ENCODE measurements at regions not wholly inside any gene's neighbourhood (a gene's known extent, or its start where the extent isn't known, plus 50 kb on each side); places are given as distances from the start of the nearest gene placed in this dataset.
"Not testable (repeated sequence)": the region's sequence is repeated elsewhere in the genome, so short reads cannot be mapped to it uniquely, and the experiment has no call there.

DNA sequence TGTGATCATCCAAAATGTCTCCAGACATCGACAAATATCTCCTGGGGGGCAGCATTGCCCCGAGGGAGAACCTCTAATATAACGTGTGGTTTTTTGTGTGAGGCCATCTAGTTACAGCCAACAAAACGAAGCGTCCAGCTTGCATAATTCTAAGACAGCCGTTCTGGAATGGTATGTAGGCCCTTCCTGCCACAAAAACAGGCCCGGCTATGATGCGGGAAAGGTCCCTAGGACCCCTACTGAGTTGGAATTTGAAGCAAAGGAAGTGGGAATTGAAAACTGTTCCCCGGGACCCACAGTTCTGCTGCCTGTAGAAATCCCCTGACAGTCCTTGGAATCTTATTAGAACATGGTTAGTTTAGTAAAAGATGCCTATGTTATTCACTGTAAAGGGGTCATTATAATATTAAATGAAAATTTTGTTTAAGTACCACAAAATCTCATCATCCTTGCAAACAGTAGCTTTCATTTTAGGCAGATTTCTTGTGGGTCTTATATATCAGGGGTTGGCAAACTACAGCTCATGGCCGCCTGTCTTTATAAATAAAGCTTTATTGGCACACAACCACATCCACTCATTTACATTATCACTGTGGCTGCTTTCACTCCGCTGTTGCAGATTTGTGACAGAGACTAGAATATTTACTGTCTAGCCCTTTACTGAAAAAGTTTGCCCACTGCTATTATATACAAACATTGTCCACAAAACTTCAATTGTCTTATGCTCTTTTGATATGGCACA, 70.7 kb downstream of the MSX2 start:
- Histone ChIP-seq H3K27ac (ENCODE audit: low read length) (no peak overlapping the region), H3K4me1 (ENCODE audit: control insufficient read depth, insufficient read depth, low read length) (peaks cover 4% of the 10 kb centered on the region), H3K4me3 (ENCODE audit: low read length) (no peak overlapping the region), H3K9me3 (replicated peaks; ENCODE audit: control insufficient read depth, low read depth, low read length) (no peaks in the 10 kb centered on the region), H3K36me3 (ENCODE audit: control insufficient read depth, insufficient read depth, low read length) (no peaks in the 10 kb centered on the region), H3K27me3 (ENCODE audit: control insufficient read depth, insufficient read depth, low read length) (peaks cover 31% of the 10 kb centered on the region)
- no peak for DNase-seq
- WGBS (ENCODE audit: insufficient coverage): 31% methylated on average over 2 of the region's 11 CpGs

DNA sequence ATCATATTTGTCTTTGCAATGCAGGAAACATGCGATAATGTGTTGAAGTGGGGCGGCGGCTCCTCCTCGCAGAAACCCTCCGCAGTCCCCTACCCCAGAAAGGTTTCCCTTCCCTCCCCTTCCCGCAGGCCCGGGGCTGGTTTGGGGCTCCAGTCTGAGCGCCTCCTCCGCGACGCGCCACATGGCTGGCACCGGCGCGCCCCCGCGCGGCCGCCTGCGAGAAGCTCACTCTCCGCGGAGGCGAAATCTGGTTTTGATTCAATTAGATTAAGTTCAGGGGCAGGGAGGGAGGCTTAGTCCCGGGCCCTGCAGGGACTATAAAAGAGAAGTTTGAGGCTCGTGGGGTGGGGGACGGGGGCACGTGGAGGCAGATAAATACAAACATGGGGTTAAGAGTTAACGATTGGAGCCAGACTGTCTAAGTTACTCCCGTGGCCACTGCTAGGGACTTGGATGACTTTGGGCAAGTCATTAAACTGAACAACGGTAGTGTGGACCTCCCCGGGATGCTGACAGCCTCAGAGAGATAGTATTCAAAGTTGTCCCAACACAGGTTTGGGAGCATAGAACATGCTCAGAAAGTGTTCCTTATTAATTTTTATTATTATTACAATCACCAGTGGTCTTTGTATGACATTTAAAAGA, 69.4 kb downstream of the MSX2 start:
- peak; percentile 64 for DNase-seq
- WGBS (ENCODE audit: insufficient coverage): 0% methylated on average over 22 of the region's 31 CpGs

DNA sequence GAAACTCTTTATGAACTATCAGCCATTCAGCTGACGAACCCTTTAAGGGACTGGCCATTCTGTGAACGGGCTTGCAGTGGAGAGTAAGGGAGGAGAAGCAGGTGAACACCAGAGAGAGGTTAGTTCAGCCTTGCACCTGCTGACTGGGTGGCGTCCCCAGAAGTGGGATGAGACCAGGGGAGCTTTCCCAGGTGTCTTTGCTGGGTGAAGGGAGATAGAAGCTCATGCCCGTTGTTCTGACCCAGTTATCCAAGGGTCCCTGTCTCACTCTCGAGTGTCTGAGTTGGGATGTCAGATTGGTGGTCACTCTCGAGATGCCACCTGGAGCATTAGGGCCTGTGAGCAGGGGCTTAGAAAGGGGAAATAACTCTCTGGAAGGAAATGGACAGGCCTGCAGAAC, 68.7 kb downstream of the MSX2 start:
- H3K27me3 ChIP-seq (ENCODE audit: control insufficient read depth, insufficient read depth, low read length): peaks cover 19% of the 10 kb centered on the region
- H3K4me1 ChIP-seq (ENCODE audit: control insufficient read depth, insufficient read depth, low read length): peaks cover 4% of the 10 kb centered on the region
- WGBS (ENCODE audit: insufficient coverage): 60% methylated on average over 5 of the region's 6 CpGs
- no peaks in the 10 kb centered on the region for H3K9me3 ChIP-seq (replicated peaks; ENCODE audit: control insufficient read depth, low read depth, low read length)
- no peak for DNase-seq
- no peak overlapping the region for H3K27ac ChIP-seq (ENCODE audit: low read length)
- H3K36me3 ChIP-seq (ENCODE audit: control insufficient read depth, insufficient read depth, low read length): no peaks in the 10 kb centered on the region
- no peak overlapping the region for H3K4me3 ChIP-seq (ENCODE audit: low read length)

More for the DNA sequence above, 69.4 kb downstream of the MSX2 start:
- no peak overlapping the region for H3K4me3 ChIP-seq (ENCODE audit: low read length)
- no peak overlapping the region for H3K27ac ChIP-seq (ENCODE audit: low read length)
- H3K9me3 ChIP-seq (replicated peaks; ENCODE audit: control insufficient read depth, low read depth, low read length): no peaks in the 10 kb centered on the region
- H3K4me1 ChIP-seq (ENCODE audit: control insufficient read depth, insufficient read depth, low read length): peaks cover 4% of the 10 kb centered on the region
- H3K27me3 ChIP-seq (ENCODE audit: control insufficient read depth, insufficient read depth, low read length): peaks cover 27% of the 10 kb centered on the region
- no peaks in the 10 kb centered on the region for H3K36me3 ChIP-seq (ENCODE audit: control insufficient read depth, insufficient read depth, low read length)

DNA sequence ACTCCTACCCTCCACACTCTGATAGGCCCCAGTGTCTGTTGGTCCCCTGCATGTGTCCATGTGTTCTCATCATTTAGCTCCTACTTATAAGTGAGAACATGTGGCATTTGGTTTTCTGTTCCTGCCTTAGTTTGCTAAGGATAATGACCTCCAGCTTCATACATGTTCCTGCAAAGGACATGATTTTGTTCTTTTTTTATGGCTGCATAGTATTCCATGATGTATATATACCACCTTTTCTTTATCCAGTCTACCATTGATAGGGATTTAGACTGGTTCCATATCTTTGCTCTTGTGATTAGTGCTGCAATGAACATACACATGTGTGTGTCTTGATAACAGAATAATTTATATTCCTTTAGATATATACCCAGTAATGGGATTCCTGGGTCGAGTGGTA, 67.9 kb downstream of the MSX2 start:
- not testable (repeated sequence) for H3K4me3 ChIP-seq (ENCODE audit: low read length); DNase-seq; H3K9me3 ChIP-seq (replicated peaks; ENCODE audit: control insufficient read depth, low read depth, low read length); H3K36me3 ChIP-seq (ENCODE audit: control insufficient read depth, insufficient read depth, low read length); H3K27ac ChIP-seq (ENCODE audit: low read length); H3K4me1 ChIP-seq (ENCODE audit: control insufficient read depth, insufficient read depth, low read length)
- H3K27me3 ChIP-seq (ENCODE audit: control insufficient read depth, insufficient read depth, low read length): peaks cover 17% of the 10 kb centered on the region
- no CpG with 5 or more reads among the region's 1 CpG for WGBS (ENCODE audit: insufficient coverage)

DNA sequence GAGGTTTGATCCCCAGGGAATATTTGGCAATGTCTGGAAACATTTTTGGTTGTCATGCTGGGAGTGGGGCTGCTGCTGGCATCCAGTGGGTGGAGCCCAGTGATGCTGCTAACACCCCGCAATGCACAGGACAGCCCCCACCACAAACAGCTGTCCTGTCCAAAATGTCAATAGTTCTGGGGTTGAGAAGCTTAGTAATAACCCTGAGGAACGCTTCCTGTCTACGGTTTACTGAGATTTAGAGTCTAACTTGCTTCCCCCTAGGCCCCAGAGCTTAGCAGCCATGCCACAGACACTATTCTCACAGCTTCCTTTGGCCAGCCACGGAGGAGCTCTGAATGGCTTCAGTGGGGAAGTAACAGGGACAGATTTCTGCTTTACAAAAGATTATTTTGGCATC, 66.5 kb downstream of the MSX2 start:
- Histone ChIP-seq H3K36me3 (ENCODE audit: control insufficient read depth, insufficient read depth, low read length) (no peaks in the 10 kb centered on the region), H3K27me3 (ENCODE audit: control insufficient read depth, insufficient read depth, low read length) (peaks cover 9% of the 10 kb centered on the region)

DNA sequence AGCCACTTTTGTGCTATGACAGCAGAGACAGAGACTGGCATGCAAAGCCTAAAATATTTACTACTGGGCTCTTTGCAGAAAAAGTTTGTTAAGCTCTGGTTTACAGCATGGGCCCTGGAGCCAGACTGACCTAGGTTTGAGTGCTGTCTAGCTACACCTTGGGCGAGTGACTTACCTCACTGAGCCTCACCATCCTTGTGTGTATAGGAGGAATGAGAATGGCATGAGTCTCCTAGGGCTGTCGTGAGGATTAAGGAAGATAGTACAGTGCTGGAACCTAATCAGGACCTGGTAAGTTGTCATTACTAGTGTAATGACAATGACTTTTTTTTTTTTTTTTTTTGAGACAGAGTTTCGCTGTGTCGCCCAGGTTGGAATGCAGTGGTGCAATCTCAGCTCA, 65.2 kb downstream of the MSX2 start:
- 80% methylated on average over 1 of the region's 4 CpGs for WGBS (ENCODE audit: insufficient coverage)
- Histone ChIP-seq H3K27me3 (ENCODE audit: control insufficient read depth, insufficient read depth, low read length) (peaks cover 6% of the 10 kb centered on the region), H3K9me3 (replicated peaks; ENCODE audit: control insufficient read depth, low read depth, low read length) (no peaks in the 10 kb centered on the region), H3K27ac (ENCODE audit: low read length) (no peak overlapping the region), H3K36me3 (ENCODE audit: control insufficient read depth, insufficient read depth, low read length) (no peaks in the 10 kb centered on the region), H3K4me3 (ENCODE audit: low read length) (no peak overlapping the region), H3K4me1 (ENCODE audit: control insufficient read depth, insufficient read depth, low read length) (peaks cover 4% of the 10 kb centered on the region)
- no peak for DNase-seq

More for the DNA sequence above, 66.5 kb downstream of the MSX2 start:
- DNase-seq: no peak
- Histone ChIP-seq H3K9me3 (replicated peaks; ENCODE audit: control insufficient read depth, low read depth, low read length) (no peaks in the 10 kb centered on the region), H3K4me3 (ENCODE audit: low read length) (no peak overlapping the region), H3K27ac (ENCODE audit: low read length) (no peak overlapping the region), H3K4me1 (ENCODE audit: control insufficient read depth, insufficient read depth, low read length) (peaks cover 4% of the 10 kb centered on the region)
- WGBS (ENCODE audit: insufficient coverage): no CpG with 5 or more reads among the region's 4 CpGs

DNA sequence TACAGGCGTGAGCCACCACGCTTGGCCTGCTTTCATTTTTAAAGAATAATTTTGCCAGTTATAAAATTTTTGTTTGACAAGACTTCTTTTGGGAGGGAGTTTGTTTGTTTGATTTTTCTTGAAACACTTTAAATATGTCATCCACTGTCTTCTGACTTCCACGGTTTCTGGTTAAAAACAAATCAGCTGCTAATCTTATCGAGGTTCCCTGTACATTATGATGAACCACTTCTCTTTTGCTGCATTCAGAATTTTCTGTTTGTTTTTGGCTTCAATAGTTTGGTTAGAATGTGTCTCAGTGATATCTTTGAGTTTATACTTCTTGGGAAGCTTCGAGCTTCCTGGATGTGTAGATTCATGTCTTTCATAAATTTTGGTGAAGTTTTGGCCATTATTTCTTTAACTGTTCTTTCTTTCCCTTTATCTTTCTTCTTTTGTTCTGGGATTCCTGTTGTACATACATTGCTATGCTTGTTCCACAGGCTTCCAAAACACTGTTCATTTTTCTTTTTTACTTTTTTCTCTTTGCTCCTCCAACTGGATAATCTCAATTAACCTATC, 60.8 kb downstream of the MSX2 start:
- no peaks in the 10 kb centered on the region for H3K27me3 ChIP-seq (ENCODE audit: control insufficient read depth, insufficient read depth, low read length)
- no peak for DNase-seq
- no peaks in the 10 kb centered on the region for H3K4me1 ChIP-seq (ENCODE audit: control insufficient read depth, insufficient read depth, low read length)
- no peak overlapping the region for H3K27ac ChIP-seq (ENCODE audit: low read length)
- WGBS (ENCODE audit: insufficient coverage): no CpG with 5 or more reads among the region's 5 CpGs
- no peak overlapping the region for H3K4me3 ChIP-seq (ENCODE audit: low read length)
- no peaks in the 10 kb centered on the region for H3K36me3 ChIP-seq (ENCODE audit: control insufficient read depth, insufficient read depth, low read length)
- no peaks in the 10 kb centered on the region for H3K9me3 ChIP-seq (replicated peaks; ENCODE audit: control insufficient read depth, low read depth, low read length)

Measured in muscle of leg (tissue), 3 donors.